Trophoblast cell (in vitro differentiated cells and primary cell): ENCODE measurements at regions not wholly inside any gene's neighbourhood (a gene's known extent, or its start where the extent isn't known, plus 50 kb on each side); places are given as distances from the start of the nearest gene placed in this dataset.

ENCODE experiments used
- DNase-seq, 2 donors: peaks; one replicate each; pipeline ENCODE4 v3.0.0-alpha.2; 2016
- H2AFZ ChIP-seq: 2 replicates; pipeline ENCODE4 v1.6.1; 2013; ENCODE audit warnings: low read length, moderate library complexity, mild to moderate bottlenecking; ENCODE audit not compliant: insufficient read depth, poor library complexity
- H2AK5ac ChIP-seq: 2 replicates; pipeline ENCODE4 v1.6.1; 2013; ENCODE audit warnings: mild to moderate bottlenecking, low read length
- H2BK120ac ChIP-seq: 2 replicates; pipeline ENCODE4 v1.6.1; 2013; ENCODE audit warnings: low read length, mild to moderate bottlenecking, moderate library complexity; ENCODE audit not compliant: insufficient read depth, poor library complexity
- H2BK12ac ChIP-seq: 2 replicates; pipeline ENCODE4 v1.6.1; 2013; ENCODE audit warnings: mild to moderate bottlenecking, low read length, moderate library complexity
- H2BK5ac ChIP-seq: 2 replicates; pipeline ENCODE4 v1.6.1; 2013; ENCODE audit warnings: low read length, low read depth, moderate library complexity, mild to moderate bottlenecking; ENCODE audit not compliant: poor library complexity
- H3K14ac ChIP-seq: 2 replicates; pipeline ENCODE4 v1.6.1; 2013; ENCODE audit warnings: mild to moderate bottlenecking, low read length
- H3K18ac ChIP-seq: 2 replicates; pipeline ENCODE4 v1.6.1; 2013; ENCODE audit warnings: mild to moderate bottlenecking, low read length
- H3K23ac ChIP-seq: 2 replicates; pipeline ENCODE4 v1.6.1; 2013; ENCODE audit warnings: low read length
- H3K27ac ChIP-seq: 2 replicates; pipeline ENCODE4 v1.5.1; 2013; ENCODE audit warnings: low read depth, mild to moderate bottlenecking, inconsistent platforms, low read length, moderate library complexity
- H3K27me3 ChIP-seq: 2 replicates; pipeline ENCODE4 v1.6.1; 2013; ENCODE audit warnings: inconsistent platforms, mild to moderate bottlenecking, low read length, moderate library complexity; ENCODE audit not compliant: insufficient read depth
- H3K36me3 ChIP-seq, 2 experiments: 1 replicate in 1 of 2; 2 replicates in 1 of 2; pipeline ENCODE4 v1.6.1; 2013; ENCODE audit warnings: low read length in 2 of 2, mild to moderate bottlenecking in 2 of 2, moderate library complexity in 1 of 2; ENCODE audit not compliant: insufficient read depth in 2 of 2, control insufficient read depth in 1 of 2
- H3K4ac ChIP-seq: 2 replicates; pipeline ENCODE4 v1.6.1; 2013; ENCODE audit warnings: low read depth, mild to moderate bottlenecking, low read length, moderate library complexity
- H3K4me1 ChIP-seq, 2 experiments: 1 replicate in 1 of 2; 2 replicates in 1 of 2; pipeline ENCODE4 v1.6.1; 2013; ENCODE audit warnings: low read length in 2 of 2, mild to moderate bottlenecking in 2 of 2, moderate library complexity in 1 of 2; ENCODE audit not compliant: insufficient read depth in 2 of 2, control insufficient read depth in 1 of 2
- H3K4me2 ChIP-seq: 2 replicates; pipeline ENCODE4 v1.6.1; 2013; ENCODE audit warnings: inconsistent platforms, mild to moderate bottlenecking, low read length, moderate library complexity
- H3K4me3 ChIP-seq: 2 replicates; pipeline ENCODE4 v1.5.1; 2013; ENCODE audit warnings: mild to moderate bottlenecking, low read depth, low read length, inconsistent platforms
- H3K79me1 ChIP-seq: one replicate; pipeline ENCODE4 v1.6.1; 2013; ENCODE audit warnings: low read length
- H3K79me2 ChIP-seq: 2 replicates; pipeline ENCODE4 v1.6.1; 2013; ENCODE audit warnings: low read length, mild to moderate bottlenecking; ENCODE audit not compliant: control insufficient read depth, insufficient read depth, poor library complexity
- H3K9ac ChIP-seq: 2 replicates; pipeline ENCODE4 v1.6.1; 2013; ENCODE audit warnings: mild to moderate bottlenecking, low read length
- H3K9me3 ChIP-seq: 2 replicates; pipeline ENCODE4 v1.6.1; 2013; ENCODE audit warnings: low read depth, mild to moderate bottlenecking, control low read depth, inconsistent platforms, low read length; ENCODE audit not compliant: insufficient read depth
- H4K12ac ChIP-seq: 2 replicates; pipeline ENCODE4 v1.6.1; 2013; ENCODE audit warnings: low read depth, mild to moderate bottlenecking, low read length, moderate library complexity
- H4K8ac ChIP-seq: 2 replicates; pipeline ENCODE4 v1.6.1; 2013; ENCODE audit warnings: low read depth, mild to moderate bottlenecking, low read length, moderate library complexity
- H4K91ac ChIP-seq: one replicate; pipeline ENCODE4 v1.6.1; 2013; ENCODE audit warnings: low read depth, mild to moderate bottlenecking, low read length, moderate library complexity
- WGBS: extraction: QIAGEN DNeasy Blood & Tissue Kit; methylation state at CpG from one replicate; pipeline ENCODE4 v1.1.7; 2013; ENCODE audit warnings: missing lambda C conversion rate; ENCODE audit not compliant: insufficient read length, insufficient coverage; ENCODE audit errors: extremely low coverage; 5-methylcytosine and 5-hydroxymethylcytosine counted together

DNA sequence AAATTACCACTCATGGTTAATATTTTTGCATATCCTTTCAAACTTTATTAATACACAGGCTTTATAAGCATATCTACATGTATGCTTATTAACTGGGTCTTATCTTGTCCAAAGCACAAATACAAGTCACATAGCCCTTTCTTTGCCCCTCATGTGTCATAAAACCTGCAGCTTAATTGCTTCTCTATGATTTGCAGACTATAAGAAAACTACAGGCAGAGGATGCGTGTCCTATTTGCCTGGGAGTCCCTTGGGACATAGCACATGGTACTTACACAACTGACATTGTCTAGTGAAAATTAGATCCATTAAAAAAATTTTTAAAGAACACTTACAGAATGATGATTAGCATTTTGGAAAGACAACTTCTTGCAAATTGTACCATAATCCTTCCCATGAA is 190.5 kb upstream of the PLEKHA5 start:
- Histone ChIP-seq H2AK5ac (no peak overlapping the region), H3K14ac (no peak overlapping the region), H3K9ac (no peak overlapping the region), H3K4me2 (no peak overlapping the region), H2BK5ac (no peak overlapping the region), H3K27me3 (no peaks in the 10 kb centered on the region), H3K23ac (no peak overlapping the region), H3K79me2 (no peaks in the 10 kb centered on the region), H3K4me3 (no peak overlapping the region), H2BK120ac (no peak overlapping the region), H4K12ac (no peak overlapping the region), H2AFZ (no peak overlapping the region), H2BK12ac (no peak overlapping the region), H3K36me3 (no peaks in the 10 kb centered on the region), H4K8ac (no peak overlapping the region), H3K9me3 (no peaks in the 10 kb centered on the region), H4K91ac (no peak overlapping the region), H3K79me1 (no peaks in the 10 kb centered on the region), H3K4ac (no peak overlapping the region), H3K4me1 (no peaks in the 10 kb centered on the region), H3K18ac (no peak overlapping the region), H3K27ac (no peak overlapping the region)
- DNase-seq: no peak
- no CpG with 5 or more reads among the region's 1 CpG for WGBS

DNA sequence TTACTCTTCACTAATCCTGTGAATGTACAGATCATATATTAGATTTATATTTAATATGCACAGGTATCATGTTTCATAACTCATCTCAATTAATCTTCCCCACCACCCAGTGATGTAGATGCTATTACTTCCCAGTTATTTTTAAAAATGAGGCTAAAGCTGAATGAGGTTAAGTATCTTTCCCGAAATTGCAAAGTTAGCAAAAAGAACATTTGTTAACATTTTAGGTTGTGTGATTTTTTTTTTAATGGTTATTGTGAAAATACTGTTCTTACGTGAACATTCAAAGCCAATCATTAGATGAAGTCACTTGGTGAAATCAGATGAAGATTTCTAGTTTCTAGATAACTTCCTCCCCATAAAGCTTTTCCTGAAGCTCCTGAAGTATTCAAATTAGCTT is 186.9 kb upstream of the PLEKHA5 start:
- no peak overlapping the region for H3K4me3 ChIP-seq
- H3K4me2 ChIP-seq: no peak overlapping the region
- H3K79me2 ChIP-seq: no peaks in the 10 kb centered on the region
- H3K79me1 ChIP-seq: no peaks in the 10 kb centered on the region
- no peak overlapping the region for H2BK12ac ChIP-seq
- H3K18ac ChIP-seq: no peak overlapping the region
- H2AK5ac ChIP-seq: no peak overlapping the region
- no peak overlapping the region for H4K12ac ChIP-seq
- WGBS: no CpG with 5 or more reads among the region's 2 CpGs
- no peaks in the 10 kb centered on the region for H3K4me1 ChIP-seq
- no peak overlapping the region for H3K14ac ChIP-seq
- H3K23ac ChIP-seq: no peak overlapping the region
- H3K9ac ChIP-seq: no peak overlapping the region
- no peaks in the 10 kb centered on the region for H3K36me3 ChIP-seq
- H4K8ac ChIP-seq: no peak overlapping the region
- H3K27ac ChIP-seq: no peak overlapping the region
- H3K27me3 ChIP-seq: no peaks in the 10 kb centered on the region
- no peak overlapping the region for H3K4ac ChIP-seq
- H2BK120ac ChIP-seq: no peak overlapping the region
- no peak for DNase-seq
- no peaks in the 10 kb centered on the region for H3K9me3 ChIP-seq
- H4K91ac ChIP-seq: no peak overlapping the region
- no peak overlapping the region for H2BK5ac ChIP-seq
- no peak overlapping the region for H2AFZ ChIP-seq

DNA sequence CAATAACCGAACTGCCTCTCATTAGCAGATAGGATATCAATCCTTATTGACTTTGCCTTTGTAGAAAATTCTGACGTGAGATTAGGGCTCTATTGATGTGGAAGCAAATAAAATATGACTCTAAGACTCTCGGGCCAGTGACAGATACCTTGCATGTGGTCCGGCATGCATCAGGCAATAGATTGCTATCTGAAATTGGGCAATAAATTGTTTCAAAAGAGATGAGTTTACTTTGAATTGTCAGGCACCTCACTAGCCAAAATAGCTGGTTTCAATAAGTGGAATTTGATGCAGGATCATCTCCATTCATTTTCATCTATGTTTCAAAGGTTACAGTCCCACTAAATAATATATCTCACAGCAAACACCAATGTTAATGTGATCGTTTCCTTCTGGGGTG is 186.3 kb upstream of the PLEKHA5 start:
- H3K4me3 ChIP-seq: no peak overlapping the region
- H3K9ac ChIP-seq: no peak overlapping the region
- no peak overlapping the region for H3K14ac ChIP-seq
- no peak overlapping the region for H4K8ac ChIP-seq
- H4K12ac ChIP-seq: no peak overlapping the region
- no peak overlapping the region for H4K91ac ChIP-seq
- H3K79me1 ChIP-seq: no peaks in the 10 kb centered on the region
- DNase-seq: peak in 1 of 2 donors; percentile 60
- no peaks in the 10 kb centered on the region for H3K36me3 ChIP-seq
- no peak overlapping the region for H2BK5ac ChIP-seq
- H2AFZ ChIP-seq: no peak overlapping the region
- H3K18ac ChIP-seq: no peak overlapping the region
- no peak overlapping the region for H2BK120ac ChIP-seq
- no peak overlapping the region for H3K23ac ChIP-seq
- no peaks in the 10 kb centered on the region for H3K27me3 ChIP-seq
- no peak overlapping the region for H3K27ac ChIP-seq
- H3K9me3 ChIP-seq: no peaks in the 10 kb centered on the region
- WGBS: no CpG with 5 or more reads among the region's 5 CpGs
- no peaks in the 10 kb centered on the region for H3K4me1 ChIP-seq
- no peak overlapping the region for H3K4ac ChIP-seq
- no peak overlapping the region for H2AK5ac ChIP-seq
- no peak overlapping the region for H3K4me2 ChIP-seq
- H2BK12ac ChIP-seq: no peak overlapping the region
- H3K79me2 ChIP-seq: no peaks in the 10 kb centered on the region

DNA sequence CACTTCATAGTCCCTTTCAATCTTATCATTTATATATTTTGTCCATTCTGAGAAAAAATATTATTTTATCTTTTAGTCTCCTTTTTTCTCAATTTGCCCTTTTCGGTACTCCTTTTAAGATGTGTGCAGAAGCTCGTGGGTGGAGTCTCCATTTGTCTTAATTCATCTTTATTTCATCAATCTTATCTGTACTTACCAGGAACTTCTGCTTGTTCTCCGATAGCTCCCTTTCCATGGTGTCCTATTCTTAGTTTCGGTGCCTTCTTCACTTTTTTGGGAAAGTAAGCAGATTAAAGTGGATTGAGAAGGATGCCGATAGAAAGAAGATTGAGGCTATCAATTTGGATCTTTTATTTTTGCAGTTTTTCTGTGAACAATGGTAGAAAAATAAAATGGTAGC is 183.4 kb upstream of the PLEKHA5 start:
- no peak overlapping the region for H3K14ac ChIP-seq
- H4K8ac ChIP-seq: no peak overlapping the region
- no peak overlapping the region for H4K91ac ChIP-seq
- H2BK120ac ChIP-seq: no peak overlapping the region
- H3K27me3 ChIP-seq: no peaks in the 10 kb centered on the region
- H3K9ac ChIP-seq: no peak overlapping the region
- H3K36me3 ChIP-seq: no peaks in the 10 kb centered on the region
- no peak overlapping the region for H3K27ac ChIP-seq
- no peaks in the 10 kb centered on the region for H3K79me2 ChIP-seq
- H2BK12ac ChIP-seq: no peak overlapping the region
- no peak overlapping the region for H3K23ac ChIP-seq
- no peaks in the 10 kb centered on the region for H3K9me3 ChIP-seq
- no peak overlapping the region for H4K12ac ChIP-seq
- H3K4me1 ChIP-seq: no peaks in the 10 kb centered on the region
- no peak overlapping the region for H3K4me3 ChIP-seq
- no peak overlapping the region for H3K18ac ChIP-seq
- DNase-seq: no peak
- no CpG with 5 or more reads among the region's 5 CpGs for WGBS
- no peak overlapping the region for H2AFZ ChIP-seq
- no peak overlapping the region for H2AK5ac ChIP-seq
- no peaks in the 10 kb centered on the region for H3K79me1 ChIP-seq
- no peak overlapping the region for H3K4ac ChIP-seq
- H3K4me2 ChIP-seq: no peak overlapping the region
- H2BK5ac ChIP-seq: no peak overlapping the region
